ENCODE measurements at regions not wholly inside any gene's neighbourhood (a gene's known extent, or its start where the extent isn't known, plus 50 kb on each side); places are given as distances from the start of the nearest gene placed in this dataset.
A peak's percentile ranks its signal among the peaks of the same experiment; 100 is the strongest.

DNA sequence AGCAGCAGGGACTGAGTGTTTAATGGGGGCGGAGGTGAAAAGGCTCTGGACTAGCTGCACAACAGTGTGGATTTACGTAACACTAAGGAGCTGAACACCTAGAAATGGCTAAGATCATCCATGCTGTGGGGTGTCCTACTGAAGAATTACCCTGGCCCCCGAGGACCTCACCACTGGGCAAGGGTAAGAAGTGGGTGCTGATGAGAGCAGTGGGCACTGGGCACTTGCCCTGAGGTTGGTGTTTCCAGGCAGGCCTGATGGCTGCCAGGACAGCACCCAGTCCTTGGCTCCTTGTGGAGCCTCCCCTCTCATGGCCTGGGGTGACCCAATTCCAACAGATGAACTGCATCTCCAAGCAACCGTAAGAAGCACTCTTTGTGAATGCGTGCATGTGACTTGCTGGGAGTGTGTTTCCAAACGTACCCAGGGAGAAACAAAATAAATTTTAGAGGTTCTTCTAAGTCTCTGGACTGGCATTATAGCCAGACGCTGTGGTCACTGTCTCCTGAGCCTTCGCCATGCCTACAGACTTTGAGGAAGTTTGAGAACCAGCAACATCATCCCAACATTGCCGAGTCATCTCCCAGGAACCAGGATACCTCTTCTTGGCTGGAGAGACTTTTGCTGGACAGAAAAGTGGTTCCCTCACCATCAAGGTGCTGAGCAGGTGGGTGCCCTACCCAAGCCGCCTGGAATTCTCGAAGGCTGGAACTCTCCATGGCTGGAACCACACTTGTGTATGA is 245.9 kb downstream of the ERMARD start:
- peaks cover 5% of the 10 kb centered on the region for H3K4me1 ChIP-seq
- intact Hi-C loops (cut with DNase I; ENCODE audit: low total_unique reads) = no loop called here
- no peak for DNase-seq
- H3K36me3 ChIP-seq (ENCODE audit: low read depth, missing control alignments) = no peaks in the 10 kb centered on the region
- no peaks in the 10 kb centered on the region for H3K27me3 ChIP-seq
- H3K27ac ChIP-seq = no peak overlapping the region
- TF ChIP-seq CTCF (IDR thresholded peaks at IDR 0.05) (no peak), POLR2A (IDR thresholded peaks at IDR 0.05) (no peak)
- H3K9me3 ChIP-seq = no peaks in the 10 kb centered on the region
- WGBS, 2 donors = 93 to 98% methylated on average over 11 of the region's 11 CpGs
- H3K4me3 ChIP-seq = no peak overlapping the region

DNA sequence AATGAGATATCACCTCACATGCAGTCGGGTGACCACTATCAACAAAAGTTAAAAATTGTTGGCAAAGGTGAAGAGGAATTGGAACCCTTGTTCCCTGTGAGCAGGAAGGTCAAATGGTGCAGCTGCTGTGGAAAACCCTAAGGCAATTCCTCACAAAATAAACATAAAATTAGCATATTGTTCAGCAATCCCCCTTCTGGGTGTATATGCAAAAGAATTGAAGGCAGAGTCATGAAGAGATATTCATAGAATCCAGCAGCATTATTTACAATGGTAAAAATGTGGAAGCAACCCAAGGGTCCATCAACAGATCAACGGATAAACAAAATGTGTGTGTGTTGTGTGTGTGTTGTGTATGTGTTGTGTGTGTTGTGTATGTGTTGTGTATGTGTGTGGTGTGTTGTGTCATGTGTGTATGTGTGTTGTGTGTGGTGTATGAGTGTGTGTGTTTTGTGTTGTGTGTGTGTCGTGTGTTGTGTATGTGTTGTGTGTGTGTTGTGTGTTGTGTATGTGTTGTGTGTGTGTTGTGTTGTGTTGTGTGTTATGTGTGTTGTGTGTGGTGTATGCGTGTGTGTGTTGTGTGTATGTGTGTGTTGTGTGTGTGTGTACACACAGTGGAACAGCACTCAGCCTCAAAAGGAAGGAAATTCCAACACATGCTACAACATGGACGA is 245.1 kb downstream of the ERMARD start:
- H3K27ac ChIP-seq = no peak overlapping the region
- H3K4me3 ChIP-seq = no peak overlapping the region
- intact Hi-C loops (cut with DNase I; ENCODE audit: low total_unique reads) = no loop called here
- 73 to 97% methylated on average over 4 to 5 of the region's 5 CpGs for WGBS, 2 donors
- TF ChIP-seq CTCF (IDR thresholded peaks at IDR 0.05) (no peak), POLR2A (IDR thresholded peaks at IDR 0.05) (no peak)
- no peaks in the 10 kb centered on the region for H3K27me3 ChIP-seq
- no peaks in the 10 kb centered on the region for H3K36me3 ChIP-seq (ENCODE audit: low read depth, missing control alignments)
- H3K9me3 ChIP-seq = no peaks in the 10 kb centered on the region
- DNase-seq = no peak
- H3K4me1 ChIP-seq = peaks cover 5% of the 10 kb centered on the region

DNA sequence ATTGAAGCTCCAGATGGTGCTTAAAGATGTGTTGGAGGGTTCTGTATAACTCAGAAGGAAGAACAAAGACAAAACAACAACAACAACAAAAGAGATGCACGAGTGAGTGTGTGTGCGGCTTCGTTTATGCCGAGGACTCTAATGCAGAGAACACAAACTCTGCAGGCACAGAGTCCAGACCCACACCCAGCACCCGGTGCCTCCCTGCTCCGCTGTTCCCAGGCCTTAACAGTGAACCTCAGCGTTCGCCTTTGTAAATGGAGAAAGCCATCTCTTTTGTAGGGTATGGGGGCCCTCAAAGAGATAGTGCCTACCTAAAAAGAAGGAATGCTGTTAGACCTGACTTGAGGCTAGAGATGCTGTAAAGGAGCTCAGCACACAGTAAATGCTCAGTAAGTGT is 243.3 kb downstream of the ERMARD start:
- Histone ChIP-seq H3K27me3 (no peaks in the 10 kb centered on the region), H3K4me1 (peaks cover 5% of the 10 kb centered on the region), H3K4me3 (no peak overlapping the region), H3K27ac (no peak overlapping the region), H3K36me3 (ENCODE audit: low read depth, missing control alignments) (no peaks in the 10 kb centered on the region), H3K9me3 (no peaks in the 10 kb centered on the region)
- intact Hi-C loops (cut with DNase I; ENCODE audit: low total_unique reads) = no loop called here
- DNase-seq = peak; percentile 4
- WGBS, 2 donors = 83 to 94% methylated on average over 6 to 8 of the region's 8 CpGs
- TF ChIP-seq POLR2A (IDR thresholded peaks at IDR 0.05) (no peak), CTCF (IDR thresholded peaks at IDR 0.05) (no peak)

GRCh38 chr6:169993861-169994481 is 242.5 kb downstream of the ERMARD start:
- intact Hi-C loops (cut with DNase I; ENCODE audit: low total_unique reads) = no loop called here

More at GRCh38 chr6:169993861-169994481, 242.5 kb downstream of the ERMARD start:
- H3K9me3 ChIP-seq = no peaks in the 10 kb centered on the region
- peaks cover 5% of the 10 kb centered on the region for H3K4me1 ChIP-seq
- TF ChIP-seq POLR2A (IDR thresholded peaks at IDR 0.05) (no peak), CTCF (IDR thresholded peaks at IDR 0.05) (no peak)
- no peaks in the 10 kb centered on the region for H3K27me3 ChIP-seq
- H3K4me3 ChIP-seq = no peak overlapping the region
- WGBS, 2 donors = 91 to 100% methylated on average over 3 to 16 of the region's 16 CpGs
- H3K27ac ChIP-seq = no peak overlapping the region
- H3K36me3 ChIP-seq (ENCODE audit: low read depth, missing control alignments) = no peaks in the 10 kb centered on the region
- DNase-seq = peak; percentile 6

All from testis (tissue), 2 donors.